ENCODE measurements at regions not wholly inside any gene's neighbourhood (a gene's known extent, or its start where the extent isn't known, plus 50 kb on each side); places are given as distances from the start of the nearest gene placed in this dataset.

- no peaks in the 10 kb centered on the region for H3K9me3 ChIP-seq (ENCODE audit: control insufficient read depth, low read length)
- no peaks in the 10 kb centered on the region for H3K36me3 ChIP-seq (ENCODE audit: control insufficient read depth, insufficient read depth, low read length)
- no peaks in the 10 kb centered on the region for H3K27me3 ChIP-seq (ENCODE audit: control insufficient read depth, insufficient read depth, low read length, poor library complexity, severe bottlenecking)
- no peak overlapping the region for H3K27ac ChIP-seq (ENCODE audit: insufficient read depth, low read depth, low read length, poor library complexity, severe bottlenecking)
- peaks cover 3% of the 10 kb centered on the region for H3K4me1 ChIP-seq (ENCODE audit: control insufficient read depth, insufficient read depth, low read length)
- no peak overlapping the region for H3K4me3 ChIP-seq (ENCODE audit: insufficient read depth, low read depth, low read length)
- WGBS, 2 experiments = 82 to 84% methylated on average over 9 of the region's 9 CpGs
Observed at GRCh38 chr11:130727157-130728119, 188.8 kb downstream of the SNX19 start.

GRCh38 chr11:130728185-130729180, 187.8 kb downstream of the SNX19 start:
- 90 to 91% methylated on average over 7 to 8 of the region's 8 CpGs for WGBS, 2 experiments
- H3K4me3 ChIP-seq (ENCODE audit: insufficient read depth, low read depth, low read length) = no peak overlapping the region
- no peaks in the 10 kb centered on the region for H3K27me3 ChIP-seq (ENCODE audit: control insufficient read depth, insufficient read depth, low read length, poor library complexity, severe bottlenecking)
- no peaks in the 10 kb centered on the region for H3K9me3 ChIP-seq (ENCODE audit: control insufficient read depth, low read length)
- H3K27ac ChIP-seq (ENCODE audit: insufficient read depth, low read depth, low read length, poor library complexity, severe bottlenecking) = no peak overlapping the region
- no peaks in the 10 kb centered on the region for H3K36me3 ChIP-seq (ENCODE audit: control insufficient read depth, insufficient read depth, low read length)
- H3K4me1 ChIP-seq (ENCODE audit: control insufficient read depth, insufficient read depth, low read length) = peaks cover 3% of the 10 kb centered on the region

- H3K36me3 ChIP-seq (ENCODE audit: control insufficient read depth, insufficient read depth, low read length) = no peaks in the 10 kb centered on the region
- H3K4me1 ChIP-seq (ENCODE audit: control insufficient read depth, insufficient read depth, low read length) = peaks cover 3% of the 10 kb centered on the region
- no peaks in the 10 kb centered on the region for H3K9me3 ChIP-seq (ENCODE audit: control insufficient read depth, low read length)
- no peak overlapping the region for H3K27ac ChIP-seq (ENCODE audit: insufficient read depth, low read depth, low read length, poor library complexity, severe bottlenecking)
- H3K27me3 ChIP-seq (ENCODE audit: control insufficient read depth, insufficient read depth, low read length, poor library complexity, severe bottlenecking) = no peaks in the 10 kb centered on the region
- no peak overlapping the region for H3K4me3 ChIP-seq (ENCODE audit: insufficient read depth, low read depth, low read length)
Observed at GRCh38 chr11:130729193-130729592, 187.1 kb downstream of the SNX19 start.

- WGBS, 2 experiments = 95 to 96% methylated on average over 4 of the region's 4 CpGs
- Histone ChIP-seq H3K4me1 (ENCODE audit: control insufficient read depth, insufficient read depth, low read length) (peaks cover 3% of the 10 kb centered on the region), H3K9me3 (ENCODE audit: control insufficient read depth, low read length) (no peaks in the 10 kb centered on the region), H3K27me3 (ENCODE audit: control insufficient read depth, insufficient read depth, low read length, poor library complexity, severe bottlenecking) (no peaks in the 10 kb centered on the region), H3K4me3 (ENCODE audit: insufficient read depth, low read depth, low read length) (no peak overlapping the region), H3K36me3 (ENCODE audit: control insufficient read depth, insufficient read depth, low read length) (no peaks in the 10 kb centered on the region), H3K27ac (ENCODE audit: insufficient read depth, low read depth, low read length, poor library complexity, severe bottlenecking) (no peak overlapping the region)
Observed at GRCh38 chr11:130729678-130730300, 186.5 kb downstream of the SNX19 start.

- 90 to 98% methylated on average over 5 of the region's 5 CpGs for WGBS, 2 experiments
- Histone ChIP-seq H3K9me3 (ENCODE audit: control insufficient read depth, low read length) (no peaks in the 10 kb centered on the region), H3K27ac (ENCODE audit: insufficient read depth, low read depth, low read length, poor library complexity, severe bottlenecking) (no peak overlapping the region), H3K4me1 (ENCODE audit: control insufficient read depth, insufficient read depth, low read length) (peaks cover 3% of the 10 kb centered on the region), H3K4me3 (ENCODE audit: insufficient read depth, low read depth, low read length) (no peak overlapping the region), H3K36me3 (ENCODE audit: control insufficient read depth, insufficient read depth, low read length) (no peaks in the 10 kb centered on the region), H3K27me3 (ENCODE audit: control insufficient read depth, insufficient read depth, low read length, poor library complexity, severe bottlenecking) (no peaks in the 10 kb centered on the region)
Observed at GRCh38 chr11:130731401-130731800, 184.9 kb downstream of the SNX19 start.

- H3K4me1 ChIP-seq (ENCODE audit: control insufficient read depth, insufficient read depth, low read length) = peaks cover 3% of the 10 kb centered on the region
- H3K27me3 ChIP-seq (ENCODE audit: control insufficient read depth, insufficient read depth, low read length, poor library complexity, severe bottlenecking) = no peaks in the 10 kb centered on the region
- H3K36me3 ChIP-seq (ENCODE audit: control insufficient read depth, insufficient read depth, low read length) = no peaks in the 10 kb centered on the region
- 84 to 92% methylated on average over 3 of the region's 3 CpGs for WGBS, 2 experiments
- H3K27ac ChIP-seq (ENCODE audit: insufficient read depth, low read depth, low read length, poor library complexity, severe bottlenecking) = no peak overlapping the region
- H3K9me3 ChIP-seq (ENCODE audit: control insufficient read depth, low read length) = no peaks in the 10 kb centered on the region
- H3K4me3 ChIP-seq (ENCODE audit: insufficient read depth, low read depth, low read length) = no peak overlapping the region
Observed at GRCh38 chr11:130732476-130732875, 183.8 kb downstream of the SNX19 start.

GRCh38 chr11:130737041-130737830, 179.0 kb downstream of the SNX19 start:
- Histone ChIP-seq H3K27me3 (ENCODE audit: control insufficient read depth, insufficient read depth, low read length, poor library complexity, severe bottlenecking) (no peaks in the 10 kb centered on the region), H3K36me3 (ENCODE audit: control insufficient read depth, insufficient read depth, low read length) (no peaks in the 10 kb centered on the region), H3K4me3 (ENCODE audit: insufficient read depth, low read depth, low read length) (no peak overlapping the region), H3K27ac (ENCODE audit: insufficient read depth, low read depth, low read length, poor library complexity, severe bottlenecking) (no peak overlapping the region), H3K9me3 (ENCODE audit: control insufficient read depth, low read length) (no peaks in the 10 kb centered on the region), H3K4me1 (ENCODE audit: control insufficient read depth, insufficient read depth, low read length) (no peaks in the 10 kb centered on the region)
- WGBS, 2 experiments = 91 to 93% methylated on average over 5 of the region's 5 CpGs

GRCh38 chr11:130737866-130738431, 178.3 kb downstream of the SNX19 start:
- no peak overlapping the region for H3K4me3 ChIP-seq (ENCODE audit: insufficient read depth, low read depth, low read length)
- no peaks in the 10 kb centered on the region for H3K36me3 ChIP-seq (ENCODE audit: control insufficient read depth, insufficient read depth, low read length)
- H3K27ac ChIP-seq (ENCODE audit: insufficient read depth, low read depth, low read length, poor library complexity, severe bottlenecking) = no peak overlapping the region
- 92% methylated on average over 11 to 12 of the region's 12 CpGs for WGBS, 2 experiments
- no peaks in the 10 kb centered on the region for H3K9me3 ChIP-seq (ENCODE audit: control insufficient read depth, low read length)
- H3K27me3 ChIP-seq (ENCODE audit: control insufficient read depth, insufficient read depth, low read length, poor library complexity, severe bottlenecking) = no peaks in the 10 kb centered on the region
- H3K4me1 ChIP-seq (ENCODE audit: control insufficient read depth, insufficient read depth, low read length) = no peaks in the 10 kb centered on the region

GRCh38 chr11:130738611-130739010, 177.7 kb downstream of the SNX19 start:
- H3K27me3 ChIP-seq (ENCODE audit: control insufficient read depth, insufficient read depth, low read length, poor library complexity, severe bottlenecking) = no peaks in the 10 kb centered on the region
- H3K9me3 ChIP-seq (ENCODE audit: control insufficient read depth, low read length) = no peaks in the 10 kb centered on the region
- WGBS, 2 experiments = 93 to 95% methylated on average over 3 of the region's 3 CpGs

More at GRCh38 chr11:130738611-130739010, 177.7 kb downstream of the SNX19 start:
- Histone ChIP-seq H3K4me1 (ENCODE audit: control insufficient read depth, insufficient read depth, low read length) (no peaks in the 10 kb centered on the region), H3K36me3 (ENCODE audit: control insufficient read depth, insufficient read depth, low read length) (no peaks in the 10 kb centered on the region), H3K4me3 (ENCODE audit: insufficient read depth, low read depth, low read length) (no peak overlapping the region), H3K27ac (ENCODE audit: insufficient read depth, low read depth, low read length, poor library complexity, severe bottlenecking) (no peak overlapping the region)

Measured in ectodermal cell (in vitro differentiated cells).